ENCODE measurements at regions not wholly inside any gene's neighbourhood (a gene's known extent, or its start where the extent isn't known, plus 50 kb on each side); places are given as distances from the start of the nearest gene placed in this dataset.
"Not testable (repeated sequence)": the region's sequence is repeated elsewhere in the genome, so short reads cannot be mapped to it uniquely, and the experiment has no call there.

DNA sequence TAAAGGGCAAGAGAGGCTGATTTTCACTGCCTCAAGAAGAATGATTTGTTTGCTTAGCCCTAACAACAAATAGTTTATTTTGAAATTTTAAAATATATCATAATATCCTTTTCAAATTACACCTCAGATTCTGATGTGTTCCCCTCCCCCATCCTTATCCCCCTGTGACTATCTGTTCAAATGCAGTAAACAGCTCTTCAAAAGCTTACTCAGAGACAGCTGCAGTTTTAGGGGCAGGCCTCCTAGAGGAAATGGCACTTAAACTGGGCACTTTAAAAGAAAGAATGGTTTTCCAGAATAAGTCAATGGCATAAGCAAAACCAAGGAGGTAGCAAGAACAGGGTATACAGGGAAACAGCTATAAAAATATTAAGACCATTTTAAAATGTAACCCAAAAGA lies 118.6 kb upstream of the UST start:
- no peak for DNase-seq (ENCODE audit: low read depth)
- no peak for TF ChIP-seq CTCF (IDR thresholded peaks at IDR 0.05; ENCODE audit: insufficient read depth, low read depth, low read length)
- H3K4me3 ChIP-seq (ENCODE audit: low read depth, low read length): no peak overlapping the region
- H3K27me3 ChIP-seq (ENCODE audit: control insufficient read depth, insufficient read depth, low read length): peaks cover 2% of the 10 kb centered on the region; the same call in 1 of the 2 replicates
- ChIA-PET CTCF (interaction anchor here (0.7 to 1.1 kb wide), 2 partner anchors 10 to 11 kb away, joined by 3 read pairs; no protein-coding TSS in a partner anchor), POLR2A (no interaction called here)
- H3K36me3 ChIP-seq (ENCODE audit: control insufficient read depth, insufficient read depth, low read length): no peaks in the 10 kb centered on the region

DNA sequence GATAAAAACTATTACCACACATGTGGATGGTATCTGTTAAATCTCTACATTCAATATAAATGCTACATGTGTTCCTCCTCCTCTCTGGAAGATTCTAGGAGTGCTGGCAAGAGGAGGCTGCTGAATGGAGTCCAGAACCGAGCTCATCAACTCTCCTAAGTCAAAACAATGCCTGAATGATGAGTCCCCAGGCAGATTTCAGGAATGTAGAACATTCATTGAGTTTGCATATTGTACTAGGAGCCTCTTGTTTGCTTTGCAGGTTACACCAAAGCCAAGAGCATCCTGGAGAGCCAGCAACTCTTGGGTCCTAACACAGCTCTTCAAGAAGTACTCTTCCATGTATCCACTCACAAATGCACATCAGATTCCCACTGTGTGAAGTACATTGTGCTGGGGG lies 117.6 kb upstream of the UST start:
- DNase-seq (ENCODE audit: low read depth): no peak
- Histone ChIP-seq H3K36me3 (ENCODE audit: control insufficient read depth, insufficient read depth, low read length) (no peaks in the 10 kb centered on the region), H3K27me3 (ENCODE audit: control insufficient read depth, insufficient read depth, low read length) (peaks cover 2% of the 10 kb centered on the region; the same call in 1 of the 2 replicates), H3K4me3 (ENCODE audit: low read depth, low read length) (no peak overlapping the region)
- POLR2A ChIA-PET: no interaction called here
- no peak for TF ChIP-seq CTCF (IDR thresholded peaks at IDR 0.05; ENCODE audit: insufficient read depth, low read depth, low read length)
- CTCF ChIA-PET: no interaction called here

DNA sequence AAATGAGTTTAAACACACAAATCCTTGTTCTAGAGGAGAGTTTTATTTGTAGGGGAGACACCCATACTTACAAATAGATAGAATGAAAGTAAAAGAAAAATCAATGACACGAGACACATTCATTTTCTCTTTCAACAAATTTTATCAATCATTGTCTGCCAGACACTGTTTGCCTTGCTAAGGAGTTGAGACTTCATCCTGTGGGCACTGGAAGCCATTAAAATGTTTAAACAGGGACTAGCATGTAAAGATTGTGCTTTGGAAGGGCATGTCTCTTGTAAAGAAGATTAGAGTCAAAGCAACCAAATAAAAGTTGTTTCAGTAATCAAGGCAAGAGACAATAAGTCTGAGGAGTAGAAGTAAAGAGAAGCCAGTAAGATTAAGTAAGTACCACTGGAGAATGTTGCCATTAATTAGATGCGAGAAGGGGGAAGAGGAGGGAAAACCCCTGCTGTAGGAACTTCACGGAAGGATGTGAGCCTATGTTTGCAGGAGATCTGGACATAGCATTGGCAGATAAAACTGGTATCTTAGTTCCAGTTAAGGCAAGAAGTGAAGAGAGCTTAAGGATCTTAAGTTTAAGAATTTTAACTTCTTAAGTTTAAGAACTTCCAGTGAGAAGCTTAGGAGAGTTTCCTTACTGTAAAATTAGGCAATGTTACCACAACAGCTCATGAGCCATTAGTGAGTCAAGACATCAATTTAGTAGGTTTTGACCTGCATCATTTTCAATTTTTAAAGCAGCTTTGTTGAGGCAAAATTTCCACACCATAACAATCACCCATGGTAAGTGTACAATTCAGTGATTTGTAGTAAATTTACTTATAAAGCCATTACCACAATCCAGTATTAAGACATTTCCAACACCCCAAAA lies 117.0 kb upstream of the UST start:
- H3K4me3 ChIP-seq (ENCODE audit: low read depth, low read length): no peak overlapping the region
- peaks cover 2% of the 10 kb centered on the region; the same call in 1 of the 2 replicates for H3K27me3 ChIP-seq (ENCODE audit: control insufficient read depth, insufficient read depth, low read length)
- ChIA-PET CTCF (no interaction called here), POLR2A (no interaction called here)
- H3K36me3 ChIP-seq (ENCODE audit: control insufficient read depth, insufficient read depth, low read length): no peaks in the 10 kb centered on the region
- no peak for TF ChIP-seq CTCF (IDR thresholded peaks at IDR 0.05; ENCODE audit: insufficient read depth, low read depth, low read length)
- DNase-seq (ENCODE audit: low read depth): no peak

- no peaks in the 10 kb centered on the region for H3K36me3 ChIP-seq (ENCODE audit: control insufficient read depth, insufficient read depth, low read length)
- ChIA-PET POLR2A (no interaction called here), CTCF (interaction anchor here (2.0 kb wide), 1 partner anchor 14 kb away, joined by 5 read pairs; no protein-coding TSS in a partner anchor)
- no peak for DNase-seq (ENCODE audit: low read depth)
- no peak overlapping the region for H3K4me3 ChIP-seq (ENCODE audit: low read depth, low read length)
- TF ChIP-seq CTCF (IDR thresholded peaks at IDR 0.05; ENCODE audit: insufficient read depth, low read depth, low read length): no peak
- no peaks in the 10 kb centered on the region for H3K27me3 ChIP-seq (ENCODE audit: control insufficient read depth, insufficient read depth, low read length)
These were observed 111.6 kb upstream of the UST start for GRCh38 chr6:148635070-148635743.

DNA sequence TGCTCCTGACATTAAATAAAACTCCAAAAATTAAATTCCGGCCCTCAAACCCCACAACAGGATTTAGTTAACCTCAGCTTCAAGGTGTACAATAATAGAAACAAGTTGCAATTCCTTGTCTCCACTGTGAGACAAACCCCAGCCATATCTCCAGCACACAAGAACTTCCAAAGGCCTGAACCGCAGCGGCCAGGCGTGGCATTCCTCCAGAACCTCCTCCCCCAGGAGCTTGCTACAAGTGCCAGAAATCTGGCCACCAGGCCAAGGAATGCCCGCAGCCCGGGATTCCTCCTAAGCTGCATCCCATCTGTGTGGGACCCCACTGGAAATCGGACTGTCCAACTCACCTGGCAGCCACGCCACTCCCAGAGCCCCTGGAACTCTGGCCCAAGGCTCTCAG lies 105.0 kb upstream of the UST start:
- H3K4me3 ChIP-seq (ENCODE audit: low read depth, low read length); DNase-seq (ENCODE audit: low read depth); H3K36me3 ChIP-seq (ENCODE audit: control insufficient read depth, insufficient read depth, low read length); H3K27me3 ChIP-seq (ENCODE audit: control insufficient read depth, insufficient read depth, low read length); CTCF ChIA-PET; POLR2A ChIA-PET: not testable (repeated sequence)

DNA sequence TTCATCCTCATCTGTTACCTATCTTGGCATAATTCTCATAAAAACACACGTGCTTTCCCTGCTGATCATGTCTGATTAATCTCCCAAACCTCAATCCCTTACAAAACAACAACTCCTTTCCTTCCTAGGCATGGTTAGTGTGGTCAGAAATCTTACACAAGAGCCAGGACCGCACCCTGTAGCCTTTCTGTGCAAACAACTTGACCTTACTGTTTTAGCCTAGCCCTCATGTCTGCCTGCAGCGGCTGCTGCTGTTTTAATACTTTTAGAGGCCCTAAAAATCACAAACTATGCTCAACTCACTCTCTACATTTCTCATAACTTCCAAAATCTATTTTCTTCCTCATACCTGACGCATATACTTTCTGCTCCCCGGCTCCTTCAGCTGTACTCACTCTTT lies 103.6 kb upstream of the UST start:
- POLR2A ChIA-PET; H3K4me3 ChIP-seq (ENCODE audit: low read depth, low read length); H3K36me3 ChIP-seq (ENCODE audit: control insufficient read depth, insufficient read depth, low read length); DNase-seq (ENCODE audit: low read depth); CTCF ChIA-PET; H3K27me3 ChIP-seq (ENCODE audit: control insufficient read depth, insufficient read depth, low read length): not testable (repeated sequence)

GRCh38 chr6:148645049-148645448 lies 101.8 kb upstream of the UST start:
- CTCF ChIA-PET; POLR2A ChIA-PET; DNase-seq (ENCODE audit: low read depth); H3K4me3 ChIP-seq (ENCODE audit: low read depth, low read length); H3K27me3 ChIP-seq (ENCODE audit: control insufficient read depth, insufficient read depth, low read length); H3K36me3 ChIP-seq (ENCODE audit: control insufficient read depth, insufficient read depth, low read length): not testable (repeated sequence)

Data from BJ (cell line).